Limb (tissue), 2 donors: ENCODE measurements at regions not wholly inside any gene's neighbourhood (a gene's known extent, or its start where the extent isn't known, plus 50 kb on each side); places are given as distances from the start of the nearest gene placed in this dataset.
"Not testable (repeated sequence)": the region's sequence is repeated elsewhere in the genome, so short reads cannot be mapped to it uniquely, and the experiment has no call there.

ENCODE experiments used
- DNase-seq, 2 donors: peaks; one replicate each; pipeline ENCODE4 v3.0.0-alpha.2; 2016; ENCODE audit errors: extremely low spot score in 2 of 2

DNA sequence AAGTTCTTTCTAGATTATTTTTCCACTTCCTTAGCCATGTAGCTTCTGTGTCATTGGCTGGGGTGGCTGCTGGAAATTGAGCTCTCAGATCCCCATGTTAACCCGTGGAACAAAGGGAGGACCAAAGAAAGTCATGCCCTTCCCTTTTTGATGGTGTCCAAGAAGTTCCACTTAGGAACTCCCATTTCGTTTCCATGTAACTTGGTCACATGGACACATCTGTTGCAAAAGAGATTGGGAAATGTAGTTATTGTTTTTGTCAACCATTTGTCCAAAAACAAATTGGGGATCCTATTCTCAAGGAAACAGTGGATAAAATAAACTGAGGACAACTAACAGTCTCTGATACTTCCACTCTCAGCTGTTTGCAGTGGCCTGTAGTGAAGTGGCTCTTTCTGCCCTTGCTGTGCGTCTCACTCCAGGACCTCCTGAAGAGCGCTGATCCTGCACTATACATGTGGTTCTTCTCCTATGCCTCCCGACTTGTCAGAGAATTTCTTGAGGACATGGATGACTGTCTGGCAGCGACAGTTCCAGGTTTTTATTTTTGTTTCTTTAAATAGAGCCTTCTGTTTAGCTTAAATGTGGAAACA, 125.3 kb upstream of the LNX1 start:
- no peak for DNase-seq

DNA sequence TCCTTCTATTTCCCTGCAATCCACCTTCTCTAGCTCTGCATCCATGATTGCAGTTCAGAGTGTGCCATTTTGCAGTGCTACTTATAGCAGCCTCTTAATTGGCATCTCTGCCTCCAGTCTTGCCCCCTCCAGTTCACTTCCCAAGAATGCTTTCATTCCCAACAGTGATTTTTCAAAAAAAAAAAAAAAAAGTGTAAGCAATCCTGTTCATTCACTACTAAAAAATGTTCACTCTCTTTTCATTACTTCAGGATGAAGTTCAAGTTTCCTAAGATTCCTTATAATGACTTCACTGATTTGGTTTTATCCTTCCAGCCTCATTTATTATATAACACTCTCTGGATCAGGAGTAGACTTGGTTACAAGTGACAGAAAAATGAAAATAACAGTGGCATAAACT, 124.7 kb upstream of the LNX1 start:
- no peak for DNase-seq

DNA sequence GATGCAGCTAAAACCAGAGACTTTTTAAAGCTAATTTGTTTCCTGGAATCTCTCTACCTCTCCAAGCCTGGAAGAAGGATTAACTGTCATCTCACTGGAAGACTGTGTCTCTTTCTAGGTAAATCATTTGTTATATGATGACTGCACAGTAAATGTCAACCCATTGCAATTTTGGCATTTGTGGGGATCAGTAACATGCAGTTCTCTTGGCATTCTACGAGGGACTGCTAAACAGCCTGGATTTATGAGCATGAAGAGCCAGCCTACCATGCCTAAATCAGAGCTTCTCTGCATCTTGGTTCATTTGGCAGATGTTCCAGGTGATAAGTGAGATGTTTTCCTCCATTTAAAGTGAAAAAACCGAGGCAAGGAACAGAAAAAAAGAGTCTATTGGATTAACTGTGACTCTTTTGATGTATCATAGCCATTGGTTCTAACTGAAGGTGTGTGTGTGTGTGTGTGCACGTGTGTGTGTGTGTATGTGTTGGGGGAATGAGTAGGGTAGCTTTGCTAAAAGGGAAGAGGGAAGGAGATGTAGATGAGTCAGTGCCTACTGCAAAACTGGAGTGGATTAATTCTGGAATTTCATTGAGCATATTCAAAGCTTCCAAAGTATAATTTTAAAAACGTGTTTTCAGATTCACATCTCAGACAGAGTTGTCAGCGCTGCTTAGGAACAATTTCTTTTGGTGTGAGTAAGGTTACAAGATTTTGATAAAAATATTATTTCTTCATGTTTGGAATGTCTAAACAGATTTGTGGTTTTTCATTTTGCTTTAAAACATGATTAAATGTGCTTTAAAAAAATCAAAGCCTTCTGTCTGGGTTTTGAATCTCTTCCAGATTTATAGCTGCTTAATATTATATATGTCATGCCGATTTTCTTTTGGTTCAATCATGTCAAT, 123.2 kb upstream of the LNX1 start:
- DNase-seq, result no peak

DNA sequence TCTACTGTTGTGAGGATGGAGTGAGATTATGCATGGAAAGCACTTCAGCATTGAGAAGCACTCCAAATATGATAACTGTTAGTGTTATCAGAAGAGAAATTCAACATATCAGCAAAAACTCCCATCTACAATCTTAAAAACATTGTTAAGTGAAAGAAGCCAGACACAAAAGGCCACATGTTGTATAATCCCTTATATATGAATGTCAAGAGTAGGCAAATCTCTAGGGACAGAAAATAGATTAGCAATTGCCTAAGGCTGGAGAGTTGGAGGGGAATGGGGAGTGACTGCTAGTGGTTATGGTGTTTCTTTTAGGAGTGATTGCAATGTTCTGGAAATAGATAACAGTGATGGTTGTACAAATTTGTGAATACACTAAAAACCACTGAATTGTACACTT, 122.5 kb upstream of the LNX1 start:
- DNase-seq, result no peak

DNA sequence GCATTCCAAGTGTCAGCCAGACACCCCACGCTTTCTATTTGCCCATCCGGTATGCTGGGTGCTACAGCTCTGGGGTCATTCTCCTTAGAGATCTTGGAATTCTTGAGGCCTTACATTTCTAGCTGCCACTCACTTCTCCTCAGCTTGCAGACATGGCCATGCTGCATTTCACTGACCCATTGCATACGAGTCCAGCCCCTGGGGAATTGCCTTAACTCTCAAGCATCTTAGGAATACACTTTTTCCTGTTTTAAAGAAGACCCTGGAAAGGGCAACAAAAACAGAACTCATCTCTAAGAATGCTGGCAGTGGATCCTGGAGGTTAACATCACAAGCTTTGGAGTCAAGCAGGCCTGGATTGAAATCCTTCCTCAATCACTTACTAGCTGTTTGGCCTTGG, 122.0 kb upstream of the LNX1 start:
- DNase-seq, result no peak

DNA sequence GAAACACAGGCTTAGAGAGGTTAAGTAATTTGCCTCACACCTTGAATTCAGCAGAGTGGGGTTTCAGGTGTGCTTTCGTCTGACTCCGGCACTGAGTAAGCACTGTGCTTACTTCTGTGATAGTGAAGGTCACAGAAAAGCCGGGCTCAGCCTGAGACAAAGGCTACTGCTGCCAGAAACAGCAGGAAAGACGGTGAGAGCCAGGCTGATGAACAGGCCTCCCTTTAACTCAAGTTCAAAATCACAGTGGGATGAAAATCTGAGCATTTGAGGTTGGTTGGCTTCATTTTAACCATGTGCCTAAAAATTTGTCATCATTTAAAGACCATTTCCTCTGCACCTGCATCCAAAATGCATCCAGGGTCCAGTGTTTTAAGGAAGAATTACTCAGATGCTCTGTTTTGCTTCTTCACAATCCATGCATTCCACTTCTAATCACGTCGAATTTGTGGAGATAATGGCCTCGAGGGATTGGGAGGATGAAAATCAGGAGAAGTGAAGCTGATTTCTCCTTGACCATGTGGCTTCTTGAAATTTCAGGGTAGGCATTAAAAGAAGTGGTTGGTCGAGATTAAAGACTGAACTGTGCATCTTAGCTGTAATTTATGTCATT, 121.2 kb upstream of the LNX1 start:
- no peak for DNase-seq

DNA sequence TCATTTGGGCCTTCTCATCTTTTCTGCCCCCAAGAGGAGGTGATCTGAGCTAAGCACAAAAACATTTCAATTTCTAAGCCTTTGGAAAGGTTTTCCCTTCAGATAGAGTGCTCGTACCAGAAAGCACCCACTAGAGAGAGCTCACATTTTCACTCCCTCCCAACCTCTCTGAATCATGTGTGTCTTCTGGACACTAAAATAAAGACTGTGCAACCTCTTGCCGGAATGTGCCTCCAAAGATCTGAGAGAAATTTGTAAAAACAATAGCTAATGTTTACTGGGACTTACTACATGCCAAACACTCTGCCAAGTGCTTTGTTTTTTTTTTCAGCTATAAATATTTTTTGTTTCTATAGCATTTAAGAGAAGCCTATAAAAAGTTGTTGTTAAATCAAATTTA, 120.6 kb upstream of the LNX1 start:
- no peak for DNase-seq

DNA sequence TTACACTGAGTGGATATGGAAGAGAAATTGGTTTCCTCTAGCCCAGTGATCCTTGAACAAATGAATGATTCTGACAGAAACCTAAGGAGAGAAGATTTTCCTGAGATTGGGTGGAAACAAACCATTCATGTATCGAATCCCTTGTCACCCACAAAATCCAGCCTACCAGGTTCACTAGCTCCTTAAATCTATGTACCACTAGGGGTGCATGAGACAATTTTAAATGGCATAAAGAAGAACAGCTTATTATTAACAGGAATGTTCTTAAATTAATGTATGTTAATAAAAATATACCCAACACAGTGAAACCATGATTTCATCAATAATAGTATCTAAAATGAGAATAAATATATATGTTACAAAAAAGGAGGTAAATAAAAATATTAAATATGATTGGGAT, 118.4 kb upstream of the LNX1 start:
- DNase-seq, result no peak

DNA sequence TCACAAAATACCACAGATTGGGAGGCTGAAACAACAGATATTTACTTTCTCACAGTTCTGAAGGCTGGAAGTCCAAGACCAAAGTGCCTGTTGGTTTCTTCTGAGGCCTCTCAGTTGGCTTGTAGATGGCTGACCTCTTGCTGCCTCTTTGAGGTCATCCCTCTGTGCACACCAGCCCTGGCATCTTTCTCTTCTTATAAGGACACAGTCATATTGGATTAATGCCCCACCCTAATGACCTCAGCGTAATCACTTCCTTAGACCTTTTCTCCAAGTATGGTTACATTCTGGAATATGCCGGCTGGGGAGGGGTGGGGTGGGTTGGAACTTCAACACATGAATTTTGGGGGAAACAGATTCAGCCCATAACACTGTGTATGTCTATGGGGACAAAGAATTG, 116.2 kb upstream of the LNX1 start:
- no peak for DNase-seq

DNA sequence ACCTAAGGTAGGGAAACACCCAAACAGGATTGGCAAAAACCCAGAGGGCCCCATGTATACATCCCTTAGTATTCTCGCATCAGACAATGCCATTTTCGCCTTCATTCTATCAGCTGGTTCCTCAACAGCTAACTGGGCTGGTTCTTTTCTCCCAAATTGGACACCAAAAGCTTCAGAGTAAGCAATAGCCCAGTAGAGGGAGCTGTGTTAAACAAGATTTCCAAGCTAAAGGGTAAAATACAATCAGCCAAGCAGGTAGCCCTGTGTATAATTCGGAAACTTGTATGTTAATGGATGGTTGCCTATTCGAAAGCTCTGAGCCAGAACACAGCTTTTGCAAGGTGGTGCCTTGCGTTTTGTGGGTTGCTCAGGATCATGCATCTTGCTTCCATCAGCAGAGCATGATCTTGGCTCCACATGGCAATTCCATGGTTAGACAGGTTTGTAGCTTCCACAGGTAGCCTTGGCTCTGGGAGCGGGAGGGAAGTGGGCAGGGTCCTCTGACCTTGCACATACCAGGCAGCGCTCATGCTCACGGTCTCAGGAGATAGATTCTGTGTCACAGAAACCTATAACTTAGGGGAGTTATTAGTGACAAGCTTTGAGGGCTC, 115.2 kb upstream of the LNX1 start:
- peak in 1 of 2 donors; percentile 55 for DNase-seq

DNA sequence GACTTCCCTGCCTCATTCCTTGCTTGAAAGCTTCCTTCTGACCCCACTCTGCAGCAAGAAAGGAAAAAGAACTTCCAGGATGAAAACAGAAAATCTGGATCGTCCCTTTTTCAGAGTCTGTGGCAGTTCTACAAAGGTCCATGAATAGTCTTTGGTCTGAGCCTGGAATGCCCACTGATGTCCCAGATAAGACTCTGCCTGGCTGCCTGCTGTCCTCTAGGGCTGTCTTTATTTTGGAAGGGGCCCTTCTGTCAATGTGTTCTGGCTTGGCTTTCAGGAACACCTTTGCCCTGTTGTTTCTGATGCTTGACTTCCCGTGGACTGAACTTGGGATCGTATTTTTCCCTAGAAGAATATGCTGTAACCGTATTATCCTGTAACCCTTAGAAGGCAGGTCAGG, 114.7 kb upstream of the LNX1 start:
- no peak for DNase-seq

DNA sequence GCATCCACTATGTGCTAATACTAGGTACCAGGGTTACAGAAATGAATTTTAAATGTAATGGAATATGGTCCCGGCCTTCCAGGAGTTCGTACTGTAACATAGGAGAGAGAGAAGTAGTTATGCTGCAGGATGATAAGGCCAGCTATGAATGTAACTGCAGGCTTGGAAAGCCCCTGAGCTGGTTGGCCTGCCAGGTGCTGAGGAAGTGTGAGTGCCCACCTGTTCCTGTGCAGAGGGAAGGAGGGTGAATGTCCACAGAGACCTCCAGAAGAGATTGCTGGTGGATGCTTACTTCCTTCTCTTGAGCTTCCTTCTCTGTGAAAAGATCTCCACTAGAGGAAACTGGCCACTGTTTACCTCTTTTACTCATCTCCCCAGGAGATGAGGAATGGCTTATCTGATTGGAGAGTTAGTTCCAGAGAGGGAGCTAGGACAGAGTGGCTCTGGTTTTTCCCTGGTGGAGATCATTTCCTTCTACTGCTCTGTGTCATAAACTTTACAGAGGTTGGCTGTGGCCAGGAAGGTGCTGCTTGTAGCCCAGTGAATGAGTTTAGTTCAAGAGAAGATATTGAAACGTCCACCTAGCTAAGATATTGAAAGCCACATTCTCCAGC, 114.0 kb upstream of the LNX1 start:
- no peak for DNase-seq

DNA sequence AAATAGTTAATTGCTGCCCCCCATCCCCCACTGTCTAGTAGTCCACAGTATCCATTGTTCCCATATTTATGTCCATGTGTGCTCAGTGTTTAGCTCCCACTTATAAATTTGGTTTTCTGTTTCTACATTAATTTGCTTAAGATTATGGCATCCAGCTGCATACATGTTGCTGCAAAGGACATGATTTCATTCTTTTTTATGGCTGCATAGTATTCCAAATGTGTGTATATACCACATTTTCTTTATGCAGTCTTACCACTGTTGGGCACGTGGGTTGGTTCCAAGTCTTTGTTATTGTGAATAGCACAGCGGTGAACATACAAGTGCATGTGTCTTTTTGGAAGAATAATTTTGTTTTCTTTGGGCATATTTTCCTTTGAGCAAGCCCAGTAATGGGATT, 113.0 kb upstream of the LNX1 start:
- DNase-seq, result no peak

DNA sequence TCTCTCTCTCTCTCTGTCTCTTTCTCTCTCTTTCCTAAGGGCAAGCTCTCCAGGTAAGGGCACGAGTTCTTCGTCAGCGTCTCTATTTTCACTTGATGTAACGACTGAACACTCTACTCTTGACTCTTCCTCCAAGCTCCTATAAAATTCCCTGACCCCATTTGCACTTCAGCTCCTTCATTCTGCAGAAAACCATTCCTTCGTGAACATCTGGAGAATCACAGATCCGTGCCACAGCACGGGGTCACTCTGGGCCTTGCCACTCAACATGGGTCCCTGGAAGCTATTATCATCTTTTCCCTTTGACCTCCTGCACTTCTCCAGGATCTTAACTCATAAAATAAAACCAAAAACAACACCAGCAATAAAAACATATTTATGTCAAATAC, 112.0 kb upstream of the LNX1 start:
- DNase-seq, result no peak

DNA sequence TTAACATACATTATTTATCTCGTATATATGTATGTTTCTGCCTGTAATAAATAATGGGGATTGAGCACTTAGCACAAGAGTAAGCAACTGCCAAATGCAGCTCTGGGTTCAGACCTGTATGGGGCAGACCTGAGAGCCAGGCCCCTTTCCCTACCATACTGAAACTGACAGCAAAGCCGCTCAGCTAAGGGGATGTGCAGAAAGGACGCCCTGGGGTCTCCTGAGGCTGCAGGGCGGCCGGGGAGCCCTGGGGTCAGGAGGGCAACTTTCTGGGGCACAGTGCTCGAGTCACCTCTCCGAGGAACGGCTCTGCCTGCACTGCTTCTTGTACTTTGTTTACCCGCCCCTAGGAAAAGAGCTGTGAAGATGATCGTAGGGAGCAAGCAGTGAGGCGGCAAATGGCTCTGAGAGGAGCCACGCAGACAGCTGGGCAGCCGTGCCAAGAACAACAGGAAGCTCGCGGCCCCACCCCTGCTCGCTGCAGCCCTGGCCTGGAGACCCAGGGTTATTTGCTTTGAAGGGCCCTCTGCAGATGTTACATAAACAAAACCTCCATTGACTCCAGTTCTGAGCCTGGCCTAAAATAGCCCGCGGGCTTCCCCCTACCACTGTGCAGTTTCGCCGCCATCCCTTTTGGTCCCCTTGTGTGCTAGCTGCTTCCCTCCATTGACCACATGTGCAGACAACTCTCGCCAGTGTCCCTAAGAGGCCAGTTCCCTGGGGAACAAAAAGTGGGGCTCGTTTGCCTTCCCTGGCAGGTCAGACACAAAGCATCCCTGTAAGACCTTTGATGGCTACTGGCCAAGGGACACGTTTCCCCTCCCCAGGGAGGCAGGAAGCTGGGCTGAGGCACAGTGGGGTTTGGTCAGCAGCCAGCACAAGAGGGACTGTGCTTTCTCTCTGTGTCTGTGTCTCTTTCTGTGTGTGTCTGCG, 111.3 kb upstream of the LNX1 start:
- DNase-seq, result peak; percentile 74 to 80

DNA sequence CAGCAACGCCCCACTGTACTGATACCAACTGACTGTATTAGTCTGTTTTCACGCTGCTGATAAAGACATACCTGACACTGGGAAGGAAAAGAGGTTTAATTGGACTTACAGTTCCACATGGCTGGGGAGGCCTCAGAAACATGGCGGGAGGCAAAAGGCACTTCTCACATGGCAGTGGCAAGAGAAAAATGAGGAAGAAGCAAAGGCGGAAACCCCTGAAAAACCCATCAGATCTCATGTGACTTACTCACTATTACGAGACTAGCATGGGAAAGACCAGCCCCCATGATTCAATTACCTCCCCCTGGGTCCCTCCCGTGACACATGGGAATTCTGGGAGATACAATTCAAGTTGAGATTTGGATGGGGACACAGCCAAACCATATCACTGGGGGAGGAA, 110.0 kb upstream of the LNX1 start:
- not testable (repeated sequence) for DNase-seq

DNA sequence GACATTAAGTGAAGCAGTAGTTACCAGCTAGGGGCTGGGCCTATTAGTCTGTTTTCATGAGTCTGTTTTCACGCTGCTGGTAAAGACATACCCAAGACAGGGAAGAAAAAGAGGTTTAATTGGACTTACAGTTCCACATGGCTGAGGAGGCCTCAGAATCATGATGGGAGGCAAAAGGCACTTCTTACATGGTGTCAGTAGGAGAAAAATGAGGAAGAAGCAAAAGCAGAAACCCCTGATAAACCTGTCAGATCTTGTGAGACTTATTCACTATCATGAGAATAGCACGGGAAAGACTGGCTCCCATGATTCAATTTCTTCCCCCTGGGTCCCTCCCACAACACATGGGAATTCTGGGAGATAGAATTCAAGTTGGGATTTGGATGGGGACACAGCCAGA, 108.0 kb upstream of the LNX1 start:
- DNase-seq, result not testable (repeated sequence)

DNA sequence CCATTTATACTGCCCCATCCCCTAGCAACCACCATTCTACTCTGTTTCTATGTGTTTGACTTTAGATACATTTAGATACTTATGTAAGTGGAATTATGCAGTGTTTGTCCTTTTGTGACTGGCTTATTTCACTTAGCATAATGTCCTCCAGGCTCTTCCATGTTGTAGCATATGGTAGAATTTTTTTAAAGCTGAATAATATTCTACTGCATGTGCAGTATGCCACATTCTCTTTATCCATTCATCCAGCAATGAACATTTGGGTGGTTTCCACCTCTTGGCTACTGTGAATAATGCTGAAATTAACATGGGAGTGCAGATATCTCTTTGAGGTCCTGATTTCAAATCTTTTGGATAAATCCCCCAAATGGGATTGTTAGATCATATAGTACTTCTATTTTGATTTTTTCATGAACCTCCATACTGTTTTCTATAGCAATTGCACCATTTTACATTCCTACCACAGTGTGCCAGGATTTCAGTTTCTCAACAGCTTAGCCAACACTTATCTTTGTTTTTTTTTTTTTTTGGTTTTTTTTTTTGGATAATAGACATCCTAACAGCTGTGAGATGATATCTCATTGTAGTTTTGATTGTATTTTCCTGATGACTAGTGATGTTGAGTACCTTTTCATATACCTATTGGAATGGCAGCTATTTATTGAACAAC, 105.9 kb upstream of the LNX1 start:
- DNase-seq, result no peak

DNA sequence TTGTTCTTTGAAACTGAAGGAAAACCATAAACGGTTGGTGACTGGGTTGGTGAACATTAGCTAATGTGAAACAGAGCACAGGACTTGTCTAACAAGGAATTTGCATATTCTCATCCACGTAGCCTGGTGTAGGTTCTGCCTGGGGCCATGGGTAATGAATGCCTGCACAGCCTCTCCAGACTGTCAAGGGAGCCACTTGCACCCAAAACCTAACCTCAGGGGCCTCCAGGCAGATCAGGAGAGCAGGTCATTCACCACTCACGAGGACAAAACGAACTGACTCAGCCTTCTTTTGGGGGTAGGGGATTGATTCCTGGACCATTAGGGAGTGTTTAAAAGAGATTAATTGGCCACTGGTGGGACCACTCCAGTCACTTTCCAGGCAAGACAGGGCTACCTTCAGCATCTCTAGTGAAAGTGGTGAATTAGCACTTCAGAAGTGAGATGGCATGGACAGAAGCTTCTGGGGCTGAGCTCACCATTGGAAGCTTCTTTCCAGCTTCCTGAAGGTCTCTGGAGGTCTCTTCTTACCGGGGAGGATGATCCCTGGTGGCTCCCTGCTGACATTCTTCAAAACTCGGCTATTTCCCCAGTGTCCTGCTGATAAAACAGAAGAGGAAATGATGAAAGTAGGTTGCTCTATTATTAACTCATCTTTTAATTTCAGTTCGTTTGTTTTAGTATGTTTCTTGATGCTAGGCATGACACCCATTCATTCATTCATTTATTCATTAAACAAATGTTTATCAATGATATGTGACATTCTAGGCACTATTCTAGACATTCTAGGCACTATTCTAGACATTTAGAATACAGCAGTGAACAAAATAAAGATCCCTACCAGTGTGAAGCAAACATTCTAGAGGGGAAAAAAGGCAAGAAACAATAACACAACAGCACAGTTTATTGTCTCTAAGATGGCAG, 104.5 kb upstream of the LNX1 start:
- no peak for DNase-seq
